ENCODE measurements at regions not wholly inside any gene's neighbourhood (a gene's known extent, or its start where the extent isn't known, plus 50 kb on each side); places are given as distances from the start of the nearest gene placed in this dataset.

DNA sequence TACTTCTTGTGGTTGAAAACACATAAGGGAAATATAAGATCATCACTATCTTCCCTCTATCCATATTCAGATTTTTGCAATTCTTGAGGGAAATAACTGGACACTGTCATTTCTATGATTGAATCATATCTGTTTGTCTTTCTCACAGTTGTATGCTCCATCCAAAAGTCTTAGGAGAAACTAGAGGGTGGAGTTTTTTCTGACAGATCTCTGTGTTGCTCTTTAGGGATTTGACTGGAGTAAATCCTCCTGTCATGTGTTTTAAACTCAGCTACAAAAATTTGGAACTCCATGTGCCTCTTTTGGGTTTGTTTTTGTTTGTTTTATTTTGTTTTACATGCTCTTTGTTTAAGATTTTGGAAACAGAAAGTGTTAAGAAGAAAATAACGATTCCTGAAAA, 136.5 kb downstream of the SPATA18 start:
- Histone ChIP-seq H3K27me3 (no peaks in the 10 kb centered on the region), H3K27ac (no peak overlapping the region), H3K36me3 (no peaks in the 10 kb centered on the region), H3K9me3 (no peaks in the 10 kb centered on the region), H3K4me1 (peaks cover 0 to 45% (median 1%) of the 10 kb centered on the region in 4 donors), H3K4me3 (no peak overlapping the region)
- no peak for DNase-seq
- intact Hi-C loops (cut with DNase I; ENCODE audit: low total_unique reads), result no loop called here
- TF ChIP-seq, protein P1, sequence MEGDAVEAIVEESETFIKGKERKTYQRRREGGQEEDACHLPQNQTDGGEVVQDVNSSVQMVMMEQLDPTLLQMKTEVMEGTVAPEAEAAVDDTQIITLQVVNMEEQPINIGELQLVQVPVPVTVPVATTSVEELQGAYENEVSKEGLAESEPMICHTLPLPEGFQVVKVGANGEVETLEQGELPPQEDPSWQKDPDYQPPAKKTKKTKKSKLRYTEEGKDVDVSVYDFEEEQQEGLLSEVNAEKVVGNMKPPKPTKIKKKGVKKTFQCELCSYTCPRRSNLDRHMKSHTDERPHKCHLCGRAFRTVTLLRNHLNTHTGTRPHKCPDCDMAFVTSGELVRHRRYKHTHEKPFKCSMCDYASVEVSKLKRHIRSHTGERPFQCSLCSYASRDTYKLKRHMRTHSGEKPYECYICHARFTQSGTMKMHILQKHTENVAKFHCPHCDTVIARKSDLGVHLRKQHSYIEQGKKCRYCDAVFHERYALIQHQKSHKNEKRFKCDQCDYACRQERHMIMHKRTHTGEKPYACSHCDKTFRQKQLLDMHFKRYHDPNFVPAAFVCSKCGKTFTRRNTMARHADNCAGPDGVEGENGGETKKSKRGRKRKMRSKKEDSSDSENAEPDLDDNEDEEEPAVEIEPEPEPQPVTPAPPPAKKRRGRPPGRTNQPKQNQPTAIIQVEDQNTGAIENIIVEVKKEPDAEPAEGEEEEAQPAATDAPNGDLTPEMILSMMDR (IDR thresholded peaks at IDR 0.05), result no peak

DNA sequence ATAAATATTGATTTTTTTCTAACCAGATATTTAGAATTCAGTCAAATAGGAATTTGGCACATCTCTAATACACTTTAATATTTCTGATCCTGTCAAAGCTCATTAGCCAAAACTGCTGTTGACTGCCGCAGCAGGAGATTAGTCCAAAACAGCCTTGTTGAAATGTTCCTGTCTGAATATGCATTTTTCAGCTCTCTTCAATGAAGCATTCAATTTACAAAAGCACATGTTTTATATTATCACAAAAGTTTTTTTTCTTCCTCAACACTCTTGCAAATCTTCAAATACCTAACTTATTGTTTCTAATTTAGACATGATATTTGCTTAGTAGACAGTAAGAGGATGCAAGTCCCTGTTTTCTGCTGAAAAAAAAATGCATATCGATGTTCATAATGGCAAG, 140.9 kb downstream of the SPATA18 start:
- H3K36me3 ChIP-seq, result no peaks in the 10 kb centered on the region
- TF ChIP-seq, protein P1 (IDR thresholded peaks at IDR 0.05), result no peak
- no peaks in the 10 kb centered on the region for H3K9me3 ChIP-seq
- no peak overlapping the region for H3K27ac ChIP-seq
- intact Hi-C loops (cut with DNase I; ENCODE audit: low total_unique reads), result no loop called here
- H3K4me1 ChIP-seq, result peaks cover 0 to 34% (median 1%) of the 10 kb centered on the region in 4 donors
- no peaks in the 10 kb centered on the region for H3K27me3 ChIP-seq
- DNase-seq, result no peak
- H3K4me3 ChIP-seq, result no peak overlapping the region

- no peak overlapping the region for H3K27ac ChIP-seq
- intact Hi-C loops (cut with DNase I; ENCODE audit: low total_unique reads), result no loop called here
- no peaks in the 10 kb centered on the region for H3K27me3 ChIP-seq
- no peak for DNase-seq
- H3K4me3 ChIP-seq, result no peak overlapping the region
- TF ChIP-seq, protein P1 (IDR thresholded peaks at IDR 0.05), result no peak
- no peaks in the 10 kb centered on the region for H3K36me3 ChIP-seq
- peaks cover 0 to 33% (median 1%) of the 10 kb centered on the region in 4 donors for H3K4me1 ChIP-seq
- no peaks in the 10 kb centered on the region for H3K9me3 ChIP-seq
Observed at GRCh38 chr4:52192721-52193135, 141.6 kb downstream of the SPATA18 start.

DNA sequence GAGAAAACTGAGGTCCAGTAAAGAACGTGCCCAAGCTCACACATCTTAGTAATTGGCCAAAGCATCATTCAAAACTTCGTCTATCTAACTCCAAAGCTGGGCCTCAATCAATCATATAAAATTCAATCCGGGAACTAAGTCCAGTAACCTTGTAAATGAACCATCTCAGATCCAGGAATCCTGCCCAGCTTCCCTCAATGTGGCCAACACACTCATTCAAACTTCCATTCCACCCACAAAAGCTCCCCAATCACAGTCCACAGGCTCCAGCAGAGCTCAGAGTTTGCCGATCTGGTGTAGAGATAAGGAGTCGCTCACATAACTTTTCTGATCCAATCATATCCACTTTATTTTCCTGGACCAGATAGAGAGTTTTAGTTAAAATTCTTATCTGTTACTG, 144.8 kb downstream of the SPATA18 start:
- H3K36me3 ChIP-seq, result no peaks in the 10 kb centered on the region
- H3K27me3 ChIP-seq, result no peaks in the 10 kb centered on the region
- no peak overlapping the region for H3K4me3 ChIP-seq
- H3K4me1 ChIP-seq, result peaks cover 0 to 33% (median 2%) of the 10 kb centered on the region in 4 donors
- H3K9me3 ChIP-seq, result no peaks in the 10 kb centered on the region
- TF ChIP-seq, protein P1 (IDR thresholded peaks at IDR 0.05), result no peak
- intact Hi-C loops (cut with DNase I; ENCODE audit: low total_unique reads), result no loop called here
- H3K27ac ChIP-seq, result no peak overlapping the region
- no peak for DNase-seq

DNA sequence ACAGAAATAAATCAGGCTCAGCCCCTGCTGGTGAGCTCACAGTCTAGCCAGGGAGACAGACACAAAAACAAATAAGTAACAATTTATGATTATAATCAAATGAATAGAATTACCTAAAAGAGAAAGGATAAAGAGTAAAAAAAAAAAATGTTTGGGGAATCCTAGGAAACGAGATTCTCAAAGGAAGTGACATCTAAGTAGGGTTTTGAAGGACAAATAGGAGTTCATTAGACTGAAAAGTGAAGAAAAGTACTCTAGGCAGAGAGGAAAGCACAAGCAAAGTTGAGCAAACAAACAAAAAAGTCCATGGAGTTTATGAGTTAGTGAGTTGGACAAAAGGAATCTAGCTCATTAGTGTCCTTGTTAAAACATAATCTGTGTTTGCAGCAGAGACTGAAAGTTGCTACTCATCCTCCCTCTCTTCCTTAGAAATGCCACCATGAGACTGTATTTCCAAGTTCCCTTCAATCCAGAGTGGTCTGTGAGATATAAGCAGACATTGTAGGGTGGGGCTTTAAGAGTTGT, 145.6 kb downstream of the SPATA18 start:
- TF ChIP-seq, protein P1 (IDR thresholded peaks at IDR 0.05), result no peak
- intact Hi-C loops (cut with DNase I; ENCODE audit: low total_unique reads), result no loop called here
- no peaks in the 10 kb centered on the region for H3K36me3 ChIP-seq
- no peak for DNase-seq
- H3K4me3 ChIP-seq, result no peak overlapping the region
- peaks cover 0 to 25% (median 2%) of the 10 kb centered on the region in 4 donors for H3K4me1 ChIP-seq
- H3K27ac ChIP-seq, result no peak overlapping the region
- H3K9me3 ChIP-seq, result no peaks in the 10 kb centered on the region
- H3K27me3 ChIP-seq, result no peaks in the 10 kb centered on the region

- TF ChIP-seq, protein P1 (IDR thresholded peaks at IDR 0.05), result no peak
- no peak for DNase-seq
- intact Hi-C loops (cut with DNase I; ENCODE audit: low total_unique reads), result no loop called here
Observed at GRCh38 chr4:52197306-52197705, 146.2 kb downstream of the SPATA18 start.

More at GRCh38 chr4:52197306-52197705, 146.2 kb downstream of the SPATA18 start:
- Histone ChIP-seq H3K9me3 (no peaks in the 10 kb centered on the region), H3K27me3 (no peaks in the 10 kb centered on the region), H3K27ac (no peak overlapping the region), H3K4me3 (no peak overlapping the region), H3K36me3 (no peaks in the 10 kb centered on the region), H3K4me1 (peaks cover 0 to 25% (median 2%) of the 10 kb centered on the region in 4 donors)
